Type B pancreatic cell (in vitro differentiated cells): ENCODE measurements at regions not wholly inside any gene's neighbourhood (a gene's known extent, or its start where the extent isn't known, plus 50 kb on each side); places are given as distances from the start of the nearest gene placed in this dataset.

ENCODE experiments used
- DNase-seq: peaks from one replicate; pipeline ENCODE4 v3.0.0; 2021; ENCODE audit warnings: mixed read lengths; ENCODE audit not compliant: unreplicated experiment; ENCODE audit errors: extremely low spot score
- H3K27ac Mint-ChIP-seq: 2 replicates; pipeline ENCODE4 v1.8.0; 2021; ENCODE audit warnings: mild to moderate bottlenecking, mixed read lengths
- H3K27me3 Mint-ChIP-seq: 2 replicates; pipeline ENCODE4 v1.8.0; 2021; ENCODE audit warnings: mixed read lengths
- H3K36me3 Mint-ChIP-seq: 2 replicates; pipeline ENCODE4 v1.8.0; 2021; ENCODE audit warnings: mixed read lengths
- H3K4me1 Mint-ChIP-seq: one replicate; pipeline ENCODE4 v1.8.0; 2021; ENCODE audit warnings: mixed read lengths; ENCODE audit not compliant: unreplicated experiment
- H3K4me3 Mint-ChIP-seq: 2 replicates; pipeline ENCODE4 v1.8.0; 2021; ENCODE audit warnings: mild to moderate bottlenecking, mixed read lengths
- H3K9me3 Mint-ChIP-seq: 2 replicates; pipeline ENCODE4 v1.8.0; 2021; ENCODE audit warnings: mixed read lengths
- TF ChIP-seq, protein P1 (sequence below): fragments of 200-600 bp; sonication (generic); conservative IDR thresholded peaks from 2 replicates; pipeline ENCODE4 v1.5.0; 2021; ENCODE audit warnings: antibody characterized with exemption, mild to moderate bottlenecking

- Mint-ChIP-seq H3K4me3 (no peak overlapping the region), H3K27ac (no peak overlapping the region), H3K36me3 (no peaks in the 10 kb centered on the region), H3K4me1 (peaks cover 10% of the 10 kb centered on the region), H3K9me3 (no peaks in the 10 kb centered on the region), H3K27me3 (no peaks in the 10 kb centered on the region)
- no peak for DNase-seq
- TF ChIP-seq, protein P1, sequence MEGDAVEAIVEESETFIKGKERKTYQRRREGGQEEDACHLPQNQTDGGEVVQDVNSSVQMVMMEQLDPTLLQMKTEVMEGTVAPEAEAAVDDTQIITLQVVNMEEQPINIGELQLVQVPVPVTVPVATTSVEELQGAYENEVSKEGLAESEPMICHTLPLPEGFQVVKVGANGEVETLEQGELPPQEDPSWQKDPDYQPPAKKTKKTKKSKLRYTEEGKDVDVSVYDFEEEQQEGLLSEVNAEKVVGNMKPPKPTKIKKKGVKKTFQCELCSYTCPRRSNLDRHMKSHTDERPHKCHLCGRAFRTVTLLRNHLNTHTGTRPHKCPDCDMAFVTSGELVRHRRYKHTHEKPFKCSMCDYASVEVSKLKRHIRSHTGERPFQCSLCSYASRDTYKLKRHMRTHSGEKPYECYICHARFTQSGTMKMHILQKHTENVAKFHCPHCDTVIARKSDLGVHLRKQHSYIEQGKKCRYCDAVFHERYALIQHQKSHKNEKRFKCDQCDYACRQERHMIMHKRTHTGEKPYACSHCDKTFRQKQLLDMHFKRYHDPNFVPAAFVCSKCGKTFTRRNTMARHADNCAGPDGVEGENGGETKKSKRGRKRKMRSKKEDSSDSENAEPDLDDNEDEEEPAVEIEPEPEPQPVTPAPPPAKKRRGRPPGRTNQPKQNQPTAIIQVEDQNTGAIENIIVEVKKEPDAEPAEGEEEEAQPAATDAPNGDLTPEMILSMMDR: no peak
Observed at GRCh38 chr15:66962522-66962921, 102.9 kb upstream of the SMAD3 start.

DNA sequence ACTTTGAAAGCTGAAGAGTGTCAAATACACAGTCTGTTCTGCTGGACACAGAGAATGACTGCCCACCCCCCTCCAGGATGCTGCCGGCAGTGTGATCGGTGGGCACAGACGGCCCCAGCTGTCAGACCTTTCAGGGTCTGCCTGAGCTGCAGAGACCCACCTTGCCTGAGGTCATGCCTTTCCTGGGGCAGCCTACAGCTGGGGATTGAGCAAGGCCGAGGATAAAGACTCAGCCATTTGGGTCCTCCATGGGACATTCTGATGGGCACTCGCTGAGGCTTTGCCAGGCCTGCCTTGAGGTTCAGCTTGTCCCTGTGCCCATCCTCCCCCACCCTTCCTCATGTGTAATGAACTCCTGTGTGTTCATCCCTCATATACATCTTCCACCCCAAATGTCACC lies 102.3 kb upstream of the SMAD3 start:
- H3K27ac Mint-ChIP-seq: no peak overlapping the region
- H3K27me3 Mint-ChIP-seq: no peaks in the 10 kb centered on the region

GRCh38 chr15:66963710-66964109 lies 101.7 kb upstream of the SMAD3 start:
- Mint-ChIP-seq H3K27me3 (no peaks in the 10 kb centered on the region), H3K36me3 (no peaks in the 10 kb centered on the region), H3K9me3 (no peaks in the 10 kb centered on the region), H3K4me3 (no peak overlapping the region), H3K4me1 (peaks cover 10% of the 10 kb centered on the region), H3K27ac (no peak overlapping the region)
- no peak for DNase-seq
- TF ChIP-seq, protein P1: no peak

More for the DNA sequence above, 102.3 kb upstream of the SMAD3 start:
- no peaks in the 10 kb centered on the region for H3K9me3 Mint-ChIP-seq
- no peak overlapping the region for H3K4me3 Mint-ChIP-seq
- DNase-seq: no peak
- H3K36me3 Mint-ChIP-seq: no peaks in the 10 kb centered on the region
- TF ChIP-seq, protein P1: no peak
- peaks cover 10% of the 10 kb centered on the region for H3K4me1 Mint-ChIP-seq

GRCh38 chr15:66964111-66964738 lies 101.2 kb upstream of the SMAD3 start:
- Mint-ChIP-seq H3K27ac (no peak overlapping the region), H3K4me3 (no peak overlapping the region), H3K9me3 (no peaks in the 10 kb centered on the region), H3K4me1 (peaks cover 10% of the 10 kb centered on the region), H3K36me3 (no peaks in the 10 kb centered on the region), H3K27me3 (no peaks in the 10 kb centered on the region)
- no peak for DNase-seq
- TF ChIP-seq, protein P1: no peak

GRCh38 chr15:66964791-66965190 lies 100.6 kb upstream of the SMAD3 start:
- Mint-ChIP-seq H3K27ac (no peak overlapping the region), H3K4me1 (peaks cover 10% of the 10 kb centered on the region), H3K9me3 (no peaks in the 10 kb centered on the region), H3K4me3 (no peak overlapping the region), H3K36me3 (no peaks in the 10 kb centered on the region), H3K27me3 (no peaks in the 10 kb centered on the region)
- TF ChIP-seq, protein P1: no peak
- no peak for DNase-seq
